Stimulated activated CD4-positive, alpha-beta T cell treated with anti-CD3 and anti-CD28 coated beads, Interleukin-4, amount 100 ng/mL, for 4 hours (primary cell): ENCODE measurements at regions not wholly inside any gene's neighbourhood (a gene's known extent, or its start where the extent isn't known, plus 50 kb on each side); places are given as distances from the start of the nearest gene placed in this dataset.

Experiments
- DNase-seq, 2 experiments: peaks; one replicate each; pipeline ENCODE4 v3.0.0-alpha.2; 2020

GRCh38 chr2:199019898-199020507, 437.7 kb downstream of the SATB2 start:
- no peak for DNase-seq

GRCh38 chr2:199018826-199019225, 438.9 kb downstream of the SATB2 start:
- no peak for DNase-seq

- DNase-seq = no peak
Measured at GRCh38 chr2:199015072-199015471, 442.7 kb downstream of the SATB2 start.

GRCh38 chr2:199014226-199014625, 443.5 kb downstream of the SATB2 start:
- DNase-seq = no peak

- no peak for DNase-seq
Measured at GRCh38 chr2:199011908-199012307, 445.8 kb downstream of the SATB2 start.

GRCh38 chr2:198994678-198995077, 463.1 kb downstream of the SATB2 start:
- no peak for DNase-seq

DNA sequence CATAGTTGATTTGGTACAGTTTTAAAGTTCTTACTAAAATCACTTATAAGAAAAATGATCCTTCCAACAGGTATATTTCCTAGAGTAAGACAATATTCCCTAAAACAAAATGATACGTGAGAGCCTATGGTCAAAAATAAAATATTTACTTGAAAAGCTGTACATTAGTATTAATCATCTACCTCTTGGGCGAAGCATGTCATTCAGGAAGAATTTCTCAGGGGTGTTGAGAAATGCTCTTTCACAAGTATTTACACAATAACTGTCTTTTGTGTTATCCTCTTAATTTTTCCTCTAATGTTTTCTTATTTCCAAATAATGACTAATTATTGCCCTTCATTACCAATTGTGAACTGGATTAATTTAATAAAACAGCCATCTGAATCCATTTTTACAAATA, 466.3 kb downstream of the SATB2 start:
- no peak for DNase-seq

DNA sequence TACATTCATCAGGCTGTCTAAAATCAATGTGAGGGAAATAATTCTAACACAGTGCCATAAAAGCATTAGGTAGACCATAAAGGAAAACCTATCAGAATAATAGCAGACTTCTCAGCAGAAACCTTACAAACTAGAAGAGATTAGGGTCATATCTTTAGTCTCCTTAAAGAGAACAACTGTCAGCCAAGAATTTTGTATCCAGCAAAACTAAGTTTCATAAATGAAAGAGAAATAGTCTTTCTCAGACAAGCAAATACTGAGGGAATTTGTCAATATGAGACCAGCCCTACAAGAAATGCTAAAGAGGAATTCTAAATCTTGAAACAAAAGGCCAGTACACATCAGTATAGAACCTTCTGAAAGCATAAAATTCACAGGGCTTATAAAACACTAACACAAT, 482.0 kb downstream of the SATB2 start:
- DNase-seq = no peak

GRCh38 chr2:198973785-198974184, 484.0 kb downstream of the SATB2 start:
- DNase-seq = no peak

DNA sequence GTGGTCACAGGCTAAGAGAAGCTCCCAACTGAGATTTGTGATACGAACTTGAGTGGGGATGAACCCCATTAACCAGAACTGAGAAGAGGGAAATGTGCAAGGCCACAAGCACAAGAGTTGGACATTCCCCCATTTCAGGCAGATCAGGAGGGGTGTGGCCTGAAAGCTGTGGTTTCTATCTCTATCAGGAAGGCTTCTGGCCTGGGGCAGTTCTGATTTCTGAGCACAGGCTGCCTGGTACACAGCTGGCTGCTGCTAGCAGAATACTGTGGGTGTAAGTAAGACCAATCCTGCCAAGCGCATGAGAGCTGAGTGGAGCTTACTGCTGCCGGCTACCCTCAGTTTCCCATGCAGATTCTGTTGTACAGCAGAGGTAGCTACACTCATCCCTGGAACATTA, 484.6 kb downstream of the SATB2 start:
- no peak for DNase-seq

- no peak for DNase-seq
Measured at GRCh38 chr2:198968545-198968944, 489.2 kb downstream of the SATB2 start.

DNA sequence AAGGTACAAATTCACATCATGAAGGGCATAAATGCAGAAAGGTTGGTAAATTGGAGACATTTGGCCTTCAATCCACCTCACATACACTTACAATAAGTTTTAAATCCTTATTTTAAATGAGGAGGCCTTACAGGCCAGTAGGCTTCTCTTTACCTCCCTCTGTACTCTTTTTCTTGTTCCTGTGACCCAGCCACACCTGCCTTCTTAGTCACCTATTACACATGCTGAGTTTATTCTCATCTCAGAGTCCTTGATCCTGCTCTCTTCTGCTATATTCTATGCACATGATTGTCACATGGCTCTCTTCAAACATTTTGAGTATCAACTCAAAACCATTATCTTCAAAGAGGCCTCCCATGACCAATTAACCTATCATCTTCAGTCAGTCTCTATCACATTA, 491.5 kb downstream of the SATB2 start:
- no peak for DNase-seq

DNA sequence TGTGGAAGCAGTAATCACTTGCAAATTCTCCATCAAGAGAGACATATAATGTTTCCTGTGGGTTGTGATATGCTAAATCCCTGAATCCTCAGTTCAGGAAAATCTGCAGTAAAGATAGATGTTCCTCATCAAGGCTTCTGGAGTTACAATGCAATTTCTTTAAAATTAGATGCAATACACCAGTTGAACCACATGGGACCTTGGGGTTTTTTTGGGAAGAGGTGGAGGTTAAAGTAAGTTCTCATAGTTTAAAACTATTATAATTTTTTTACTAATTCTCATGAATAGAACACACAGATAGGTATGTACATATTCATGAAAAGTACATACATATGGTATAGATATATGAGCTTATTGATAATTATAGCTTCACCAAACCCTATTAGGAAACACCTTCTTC, 496.2 kb downstream of the SATB2 start:
- no peak for DNase-seq

DNA sequence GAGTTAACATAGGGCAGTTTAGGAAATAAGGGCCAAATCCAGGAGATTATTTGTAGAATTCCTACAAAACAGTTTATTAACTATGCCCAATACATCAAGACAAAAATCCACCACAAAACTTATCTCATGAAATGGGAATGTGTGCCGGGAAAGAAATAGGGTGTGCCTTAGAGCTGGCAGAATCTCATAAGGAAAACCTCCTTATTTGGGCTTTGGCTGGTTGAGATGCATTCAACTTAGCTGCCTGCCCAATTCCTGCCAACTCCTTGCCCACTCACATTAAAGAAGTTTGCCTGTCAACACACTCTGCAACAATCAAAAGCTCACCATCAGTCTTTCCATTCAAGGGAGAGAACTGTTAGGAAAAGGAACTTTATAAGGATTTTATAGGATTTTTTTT, 500.6 kb downstream of the SATB2 start:
- DNase-seq = no peak

DNA sequence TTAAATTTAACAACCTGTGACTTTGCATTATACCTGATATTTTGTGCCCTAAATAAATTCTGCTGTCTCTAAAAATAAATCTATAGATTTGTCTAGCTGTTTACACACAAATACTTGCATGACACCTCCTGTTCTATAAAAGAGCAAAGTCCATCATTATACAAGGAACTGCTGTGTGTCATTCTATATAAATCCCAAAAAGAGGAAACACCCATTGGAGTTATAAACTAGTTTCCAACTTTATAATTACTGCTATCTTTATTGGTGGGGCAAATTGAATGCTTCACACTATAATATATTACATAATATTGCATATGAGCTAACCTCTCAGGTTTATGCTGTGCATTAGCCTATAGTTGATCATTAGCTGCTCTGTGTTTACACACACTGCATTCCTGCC, 504.4 kb downstream of the SATB2 start:
- DNase-seq = no peak

DNA sequence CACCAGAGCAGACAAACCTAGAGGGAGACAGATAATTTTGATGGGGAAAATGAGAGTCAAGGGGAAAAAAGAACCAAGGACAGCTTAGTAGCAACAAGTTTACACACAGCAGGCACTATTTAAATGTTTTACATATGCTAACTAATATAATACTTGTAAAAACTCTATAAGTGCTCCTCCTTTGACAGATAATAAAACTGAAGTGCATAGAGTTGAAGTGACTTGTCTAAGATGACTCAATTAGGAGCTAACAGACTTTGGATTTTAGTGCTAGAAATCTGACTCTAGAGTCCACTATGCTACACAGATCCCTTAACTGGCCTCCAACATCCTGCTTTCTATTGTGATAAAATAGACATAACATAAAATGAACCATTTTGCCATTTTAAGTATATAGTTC, 506.9 kb downstream of the SATB2 start:
- no peak for DNase-seq

GRCh38 chr2:198945496-198945895, 512.2 kb downstream of the SATB2 start:
- DNase-seq = no peak

GRCh38 chr2:198930170-198930569, 527.6 kb downstream of the SATB2 start:
- no peak for DNase-seq

GRCh38 chr2:198928026-198928425, 529.7 kb downstream of the SATB2 start:
- DNase-seq = no peak

- DNase-seq = no peak
Measured at GRCh38 chr2:198917926-198918720, 539.6 kb downstream of the SATB2 start.

GRCh38 chr2:198917275-198917674, 540.5 kb downstream of the SATB2 start:
- no peak for DNase-seq

DNA sequence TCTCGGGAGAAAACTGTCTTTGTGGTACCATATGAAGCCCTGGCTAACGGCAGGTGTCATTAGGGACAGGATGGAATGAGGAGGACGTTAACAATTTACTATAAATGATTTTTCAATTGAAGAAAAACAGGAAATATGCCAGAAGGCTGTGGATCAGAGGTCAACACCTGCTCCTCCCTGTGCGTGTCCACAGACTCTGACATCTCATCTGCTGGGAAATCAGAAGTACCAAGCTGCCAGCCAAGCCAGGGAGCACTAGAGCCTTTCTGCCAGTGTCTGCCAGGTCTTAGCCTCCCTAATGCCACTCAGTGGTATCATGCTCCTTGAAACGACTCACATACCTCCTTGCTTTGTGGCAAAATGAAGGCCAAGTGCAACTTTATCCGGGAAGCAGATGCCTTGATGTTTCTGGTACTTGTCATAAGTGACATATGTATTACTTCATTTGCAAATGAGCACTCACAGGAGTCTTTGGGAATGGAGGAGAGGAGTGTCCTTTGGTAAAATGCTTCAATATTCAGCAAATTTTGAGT, 541.1 kb downstream of the SATB2 start:
- no peak for DNase-seq

DNA sequence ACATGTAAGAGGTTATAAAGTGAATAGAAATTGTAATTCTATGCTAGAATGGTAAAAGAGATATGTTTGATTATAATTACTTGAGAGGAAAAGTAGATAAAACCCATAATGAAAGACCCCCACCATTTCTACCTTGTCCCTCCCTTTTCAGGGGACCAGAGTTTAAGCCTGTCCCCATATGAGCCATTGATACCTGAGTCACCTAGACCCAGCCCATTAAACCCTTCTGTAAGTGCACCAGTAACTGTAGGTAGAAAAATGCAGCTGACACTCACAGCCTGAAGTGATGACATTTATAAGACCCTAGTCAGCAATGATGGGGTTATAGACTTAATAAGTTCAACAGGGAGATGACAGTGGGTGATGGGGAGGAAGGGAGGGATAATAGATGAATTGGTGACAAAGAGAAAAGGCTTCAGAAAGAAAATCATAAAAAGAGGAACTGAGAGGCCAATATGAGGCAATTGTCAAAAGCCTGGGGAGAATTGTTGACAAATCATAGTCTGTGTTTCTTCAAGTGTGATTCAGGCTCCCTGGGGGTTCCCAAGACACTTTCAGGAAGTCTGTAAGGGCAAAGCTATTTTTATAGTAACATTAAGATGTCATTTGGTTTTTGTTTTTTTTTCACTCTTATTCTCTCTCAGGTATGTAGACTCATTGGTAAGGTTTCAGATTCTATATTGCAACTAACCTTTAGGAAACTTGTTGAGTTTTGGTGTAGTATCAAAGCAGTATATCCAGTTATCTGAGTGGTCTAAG, 544.2 kb downstream of the SATB2 start:
- no peak for DNase-seq
